H9 (cell line): ENCODE measurements at regions not wholly inside any gene's neighbourhood (a gene's known extent, or its start where the extent isn't known, plus 50 kb on each side); places are given as distances from the start of the nearest gene placed in this dataset.

Experiments used
- DNase-seq: peaks from one replicate; pipeline ENCODE4 v3.0.0-alpha.2; 2017
- H2AFZ ChIP-seq: one replicate; pipeline ENCODE4 v1.6.1; 2013; ENCODE audit warnings: mild to moderate bottlenecking, low read length, control low read depth, moderate library complexity
- H2AK5ac ChIP-seq: 2 replicates; pipeline ENCODE4 v1.6.1; 2013; ENCODE audit warnings: low read length, control low read depth, mixed read lengths; ENCODE audit not compliant: insufficient read length
- H2BK120ac ChIP-seq: one replicate; pipeline ENCODE4 v1.6.1; 2013; ENCODE audit warnings: low read depth, mild to moderate bottlenecking, low read length, control low read depth, inconsistent platforms; ENCODE audit not compliant: poor library complexity, severe bottlenecking
- H2BK12ac ChIP-seq: 2 replicates; pipeline ENCODE4 v1.6.1; 2013; ENCODE audit warnings: low read length, control low read depth, mixed read lengths, low read depth; ENCODE audit not compliant: insufficient read length
- H2BK15ac ChIP-seq: 2 replicates; pipeline ENCODE4 v1.6.1; 2013; ENCODE audit warnings: low read depth, low read length, control low read depth
- H2BK20ac ChIP-seq: one replicate; pipeline ENCODE4 v1.6.1; 2013; ENCODE audit warnings: low read depth, mild to moderate bottlenecking, low read length, control low read depth, inconsistent platforms; ENCODE audit not compliant: poor library complexity, severe bottlenecking
- H2BK5ac ChIP-seq: 2 replicates; pipeline ENCODE4 v1.6.1; 2013; ENCODE audit warnings: low read length, control low read depth, mixed read lengths; ENCODE audit not compliant: insufficient read length
- H3K14ac ChIP-seq: 2 replicates; pipeline ENCODE4 v1.6.1; 2013; ENCODE audit warnings: low read length, control low read depth; ENCODE audit not compliant: insufficient read depth
- H3K18ac ChIP-seq: 2 replicates; pipeline ENCODE4 v1.6.1; 2013; ENCODE audit warnings: low read depth, mild to moderate bottlenecking, mixed read lengths, low read length, control low read depth; ENCODE audit not compliant: insufficient read length
- H3K23ac ChIP-seq: 2 replicates; pipeline ENCODE4 v1.6.1; 2013; ENCODE audit warnings: low read length, control low read depth, mixed read lengths, low read depth; ENCODE audit not compliant: insufficient read length
- H3K23me2 ChIP-seq: 2 replicates; pipeline ENCODE4 v1.6.1; 2013; ENCODE audit warnings: low read depth, mild to moderate bottlenecking, mixed read lengths, low read length, control low read depth; ENCODE audit not compliant: insufficient read length, poor library complexity, severe bottlenecking
- H3K27ac ChIP-seq: 2 replicates; pipeline ENCODE4 v1.5.1; 2013; ENCODE audit warnings: low read length, control low read depth, mixed read lengths, low read depth; ENCODE audit not compliant: insufficient read length
- H3K27me3 ChIP-seq: 2 replicates; pipeline ENCODE4 v1.6.1; 2013; ENCODE audit warnings: low read length, control low read depth, inconsistent platforms; ENCODE audit not compliant: insufficient read depth
- H3K4ac ChIP-seq: 2 replicates; pipeline ENCODE4 v1.6.1; 2013; ENCODE audit warnings: low read depth, mild to moderate bottlenecking, control low read depth, inconsistent platforms, low read length, moderate library complexity
- H3K4me1 ChIP-seq: 2 replicates; pipeline ENCODE4 v1.6.1; 2013; ENCODE audit warnings: low read length, control low read depth, inconsistent platforms; ENCODE audit not compliant: insufficient read depth
- H3K4me2 ChIP-seq: 2 replicates; pipeline ENCODE4 v1.6.1; 2013; ENCODE audit warnings: low read length, control low read depth, mixed read lengths; ENCODE audit not compliant: insufficient read length, insufficient read depth
- H3K56ac ChIP-seq: 2 replicates; pipeline ENCODE4 v1.6.1; 2013; ENCODE audit warnings: low read depth, mild to moderate bottlenecking, mixed read lengths, low read length, control low read depth; ENCODE audit not compliant: insufficient read length
- H3K79me1 ChIP-seq: 2 replicates; pipeline ENCODE4 v1.6.1; 2013; ENCODE audit warnings: low read depth, mild to moderate bottlenecking, moderate library complexity, low read length, control low read depth, inconsistent platforms; ENCODE audit not compliant: insufficient read depth, poor library complexity, severe bottlenecking
- H3K79me2 ChIP-seq: 2 replicates; pipeline ENCODE4 v1.6.1; 2013; ENCODE audit warnings: low read length, control low read depth, inconsistent platforms; ENCODE audit not compliant: insufficient read depth
- H3K9ac ChIP-seq: 2 replicates; pipeline ENCODE4 v1.6.1; 2013; ENCODE audit warnings: low read length, control low read depth, mixed read lengths; ENCODE audit not compliant: insufficient read length; ENCODE audit errors: extremely low read depth
- H3K9me3 ChIP-seq: one replicate; pipeline ENCODE4 v1.6.1; 2013; ENCODE audit warnings: low read depth, low read length, inconsistent platforms; ENCODE audit not compliant: control insufficient read depth
- H3T11ph ChIP-seq: one replicate; pipeline ENCODE4 v1.6.1; 2013; ENCODE audit warnings: mild to moderate bottlenecking, low read length, control low read depth, inconsistent platforms
- H4K20me1 ChIP-seq: one replicate; pipeline ENCODE4 v1.6.1; 2013; ENCODE audit not compliant: control insufficient read depth, insufficient read length, insufficient read depth
- H4K5ac ChIP-seq: 2 replicates; pipeline ENCODE4 v1.6.1; 2013; ENCODE audit warnings: low read depth, mild to moderate bottlenecking, mixed read lengths, low read length, control low read depth; ENCODE audit not compliant: insufficient read length
- H4K8ac ChIP-seq: replicated peaks from 2 replicates; pipeline ENCODE4 v1.6.1; 2013; ENCODE audit warnings: low read length, control low read depth, mixed read lengths, low read depth; ENCODE audit not compliant: insufficient read length
- H4K91ac ChIP-seq: 2 replicates; pipeline ENCODE4 v1.6.1; 2013; ENCODE audit warnings: low read depth, mild to moderate bottlenecking, moderate library complexity, mixed read lengths, low read length, control low read depth; ENCODE audit not compliant: insufficient read length
- H3K27ac Mint-ChIP-seq, 3 experiments: 2 replicates in 2 of 3; 3 replicates in 1 of 3; pipeline ENCODE4 v1.8.0; 2020 to 2021; ENCODE audit warnings: mixed read lengths in 3 of 3, mild to moderate bottlenecking in 1 of 3, moderate library complexity in 1 of 3
- H3K27me3 Mint-ChIP-seq: 2 replicates; pipeline ENCODE4 v1.8.0; 2021; ENCODE audit warnings: low read depth, mild to moderate bottlenecking, moderate library complexity, mixed read lengths
- H3K36me3 Mint-ChIP-seq, 3 experiments: 2 replicates in 2 of 3; 3 replicates in 1 of 3; pipeline ENCODE4 v1.8.0; 2020 to 2021; ENCODE audit warnings: low read depth in 3 of 3, mixed read lengths in 3 of 3; ENCODE audit not compliant: insufficient read depth in 1 of 3
- H3K4me1 Mint-ChIP-seq, 2 experiments: 2 replicates each; pipeline ENCODE4 v1.8.0; 2020; ENCODE audit warnings: mixed read lengths in 2 of 2
- H3K4me3 Mint-ChIP-seq, 2 experiments: 2 replicates in 1 of 2; 3 replicates in 1 of 2; pipeline ENCODE4 v1.8.0; 2020 to 2021; ENCODE audit warnings: mild to moderate bottlenecking in 2 of 2, mixed read lengths in 2 of 2, moderate library complexity in 1 of 2
- H3K9me3 Mint-ChIP-seq, 2 experiments: 2 replicates in 1 of 2; 3 replicates in 1 of 2; pipeline ENCODE4 v1.8.0; 2020; ENCODE audit warnings: mild to moderate bottlenecking in 2 of 2, mixed read lengths in 2 of 2, moderate library complexity in 1 of 2
- CTCF ChIP-seq: fragments of 200-600 bp; sonication (generic); conservative IDR thresholded peaks from 3 replicates; pipeline ENCODE4 v1.8.0; 2021; ENCODE audit warnings: antibody characterized with exemption, mild to moderate bottlenecking
- WGBS: extraction: QIAGEN DNeasy Blood & Tissue Kit; methylation state at CpG from one replicate; pipeline ENCODE4 v1.1.7; 2013; ENCODE audit warnings: missing lambda C conversion rate, low lambda C conversion rate, mixed read lengths; ENCODE audit not compliant: insufficient read length; ENCODE audit errors: extremely low coverage; 5-methylcytosine and 5-hydroxymethylcytosine counted together

GRCh38 chr20:23255716-23256385 is 94.7 kb upstream of the NXT1 start:
- Mint-ChIP-seq H3K36me3 (no peaks in the 10 kb centered on the region), H3K4me1 (peaks cover 5 to 23% of the 10 kb centered on the region in 2 experiments; a peak in 3 of 4 replicates), H3K27me3 (peaks cover 2% of the 10 kb centered on the region), H3K9me3 (no peaks in the 10 kb centered on the region), H3K4me3 (no peak overlapping the region), H3K27ac (no peak overlapping the region)
- no peaks in the 10 kb centered on the region for H3K9me3 ChIP-seq
- H4K5ac ChIP-seq: no peak overlapping the region
- no peak overlapping the region for H2BK5ac ChIP-seq
- no peak for TF ChIP-seq CTCF
- H3K23ac ChIP-seq: no peak overlapping the region
- WGBS: no CpG with 5 or more reads among the region's 6 CpGs
- H2AFZ ChIP-seq: no peak overlapping the region
- no peaks in the 10 kb centered on the region for H3K79me1 ChIP-seq
- H3K4ac ChIP-seq: no peak overlapping the region
- no peak overlapping the region for H3K14ac ChIP-seq
- H3K27me3 ChIP-seq: no peaks in the 10 kb centered on the region
- H4K8ac ChIP-seq: no peak overlapping the region
- H2BK20ac ChIP-seq: no peak overlapping the region
- H3K56ac ChIP-seq: no peak overlapping the region
- H3K9ac ChIP-seq: no peak overlapping the region
- no peaks in the 10 kb centered on the region for H3K79me2 ChIP-seq
- H3K4me2 ChIP-seq: no peak overlapping the region
- H3K4me1 ChIP-seq: no peaks in the 10 kb centered on the region; the same call in 1 of the 2 replicates
- no peak overlapping the region for H3T11ph ChIP-seq
- H3K23me2 ChIP-seq: no peaks in the 10 kb centered on the region
- no peak overlapping the region for H4K91ac ChIP-seq
- H3K18ac ChIP-seq: no peak overlapping the region
- H2BK15ac ChIP-seq: no peak overlapping the region
- H2BK120ac ChIP-seq: no peak overlapping the region
- H4K20me1 ChIP-seq: no peaks in the 10 kb centered on the region
- no peak overlapping the region for H3K27ac ChIP-seq
- H2BK12ac ChIP-seq: no peak overlapping the region
- DNase-seq: no peak
- no peak overlapping the region for H2AK5ac ChIP-seq
